ENCODE measurements at regions not wholly inside any gene's neighbourhood (a gene's known extent, or its start where the extent isn't known, plus 50 kb on each side); places are given as distances from the start of the nearest gene placed in this dataset.

- FAIRE-seq (no peak), ATAC-seq (peak in 1 of 4 donors; percentile 28), DNase-seq (no peak)
- H3K9me3 ChIP-seq: no peaks in the 10 kb centered on the region
- no peak for TF ChIP-seq CTCF (IDR thresholded peaks at IDR 0.05)
- intact Hi-C loops (cut with DNase I): no loop called here
- H3K27ac ChIP-seq: no peak overlapping the region
- no peak overlapping the region for H3K4me3 ChIP-seq
- H3K36me3 ChIP-seq: no peaks in the 10 kb centered on the region
- no peaks in the 10 kb centered on the region for H3K27me3 ChIP-seq
- H3K4me1 ChIP-seq: peaks cover 6 to 10% (median 9%) of the 10 kb centered on the region in 3 donors
- 63 to 64% methylated on average over 2 of the region's 2 CpGs for WGBS, 2 donors
These were observed 186.2 kb downstream of the DICER1 start for GRCh38 chr14:94970941-94971730.

GRCh38 chr14:94969766-94970165, 187.6 kb downstream of the DICER1 start:
- WGBS, 2 donors: 84 to 92% methylated on average over 4 of the region's 4 CpGs
- no peaks in the 10 kb centered on the region for H3K9me3 ChIP-seq
- H3K27ac ChIP-seq: no peak overlapping the region
- TF ChIP-seq CTCF (IDR thresholded peaks at IDR 0.05): no peak
- ATAC-seq (no peak), DNase-seq (no peak), FAIRE-seq (no peak)
- intact Hi-C loops (cut with DNase I): no loop called here
- H3K27me3 ChIP-seq: no peaks in the 10 kb centered on the region
- peaks cover 6 to 7% (median 6%) of the 10 kb centered on the region in 3 donors for H3K4me1 ChIP-seq
- no peak overlapping the region for H3K4me3 ChIP-seq
- no peaks in the 10 kb centered on the region for H3K36me3 ChIP-seq

GRCh38 chr14:94966868-94967267, 190.5 kb downstream of the DICER1 start:
- intact Hi-C loops (cut with DNase I): no loop called here
- FAIRE-seq (no peak), DNase-seq (no peak), ATAC-seq (no peak)
- Histone ChIP-seq H3K9me3 (no peaks in the 10 kb centered on the region), H3K27ac (no peak overlapping the region), H3K36me3 (no peaks in the 10 kb centered on the region), H3K27me3 (no peaks in the 10 kb centered on the region), H3K4me3 (no peak overlapping the region), H3K4me1 (no peaks in the 10 kb centered on the region)
- TF ChIP-seq CTCF (IDR thresholded peaks at IDR 0.05): no peak
- 74 to 77% methylated on average over 2 of the region's 2 CpGs for WGBS, 2 donors

GRCh38 chr14:94966344-94966743, 191.0 kb downstream of the DICER1 start:
- Histone ChIP-seq H3K27ac (no peak overlapping the region), H3K36me3 (no peaks in the 10 kb centered on the region), H3K9me3 (no peaks in the 10 kb centered on the region), H3K4me3 (no peak overlapping the region), H3K27me3 (no peaks in the 10 kb centered on the region), H3K4me1 (no peaks in the 10 kb centered on the region)
- TF ChIP-seq CTCF (IDR thresholded peaks at IDR 0.05): no peak
- 66 to 69% methylated on average over 5 of the region's 5 CpGs for WGBS, 2 donors
- FAIRE-seq (no peak), DNase-seq (no peak), ATAC-seq (no peak)
- intact Hi-C loops (cut with DNase I): no loop called here

GRCh38 chr14:94965551-94966313, 191.6 kb downstream of the DICER1 start:
- no peaks in the 10 kb centered on the region for H3K9me3 ChIP-seq
- no peaks in the 10 kb centered on the region for H3K4me1 ChIP-seq
- ATAC-seq (no peak), DNase-seq (no peak), FAIRE-seq (no peak)
- no peak overlapping the region for H3K27ac ChIP-seq
- intact Hi-C loops (cut with DNase I): no loop called here
- no peaks in the 10 kb centered on the region for H3K27me3 ChIP-seq
- WGBS, 2 donors: 81 to 84% methylated on average over 8 of the region's 8 CpGs
- TF ChIP-seq CTCF (IDR thresholded peaks at IDR 0.05): no peak
- H3K4me3 ChIP-seq: no peak overlapping the region
- no peaks in the 10 kb centered on the region for H3K36me3 ChIP-seq
